ENCODE measurements at regions not wholly inside any gene's neighbourhood (a gene's known extent, or its start where the extent isn't known, plus 50 kb on each side); places are given as distances from the start of the nearest gene placed in this dataset.

- Mint-ChIP-seq H3K4me3 (no peak overlapping the region), H3K36me3 (no peaks in the 10 kb centered on the region), H3K27ac (no peak overlapping the region), H3K27me3 (no peaks in the 10 kb centered on the region), H3K4me1 (no peaks in the 10 kb centered on the region), H3K9me3 (peaks cover 3 to 10% (median 8%) of the 10 kb centered on the region in 5 donors)
- Histone ChIP-seq H3K27ac (ENCODE audit: low read depth, low read length) (no peak overlapping the region), H3K9me3 (ENCODE audit: low read length) (no peaks in the 10 kb centered on the region), H3K4me1 (ENCODE audit: insufficient read depth, low read length) (no peaks in the 10 kb centered on the region), H3K36me3 (ENCODE audit: insufficient read depth, low read length) (no peaks in the 10 kb centered on the region), H3K4me3 (ENCODE audit: low read length) (no peak overlapping the region), H3K27me3 (ENCODE audit: insufficient read depth, low read length, poor library complexity, severe bottlenecking) (no peaks in the 10 kb centered on the region)
- no peak for DNase-seq
- CTCF ChIA-PET = no interaction called here
- POLR2A ChIA-PET = no interaction called here
These were observed 670.7 kb upstream of the CXADR start for GRCh38 chr21:16841975-16842695.

DNA sequence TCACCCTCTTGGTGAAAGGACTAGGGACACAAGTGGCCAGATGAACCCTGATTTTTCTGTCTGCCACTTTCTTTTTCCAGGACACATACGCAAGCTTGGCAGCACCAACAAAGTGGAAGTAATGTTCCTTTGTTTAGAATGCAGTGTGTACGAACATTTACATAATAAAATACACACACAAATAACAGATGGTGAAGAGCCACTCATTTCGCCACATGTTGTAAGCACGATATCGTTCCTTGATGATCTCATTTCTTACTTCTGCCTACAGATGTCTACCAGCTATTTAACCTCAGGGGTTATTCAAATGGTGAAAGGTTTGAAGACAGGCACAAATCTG is 670.2 kb upstream of the CXADR start:
- Mint-ChIP-seq H3K4me1 (no peaks in the 10 kb centered on the region), H3K9me3 (peaks cover 3 to 10% (median 8%) of the 10 kb centered on the region in 5 donors), H3K4me3 (no peak overlapping the region), H3K27ac (no peak overlapping the region), H3K36me3 (no peaks in the 10 kb centered on the region), H3K27me3 (no peaks in the 10 kb centered on the region)
- Histone ChIP-seq H3K36me3 (ENCODE audit: insufficient read depth, low read length) (no peaks in the 10 kb centered on the region), H3K4me3 (ENCODE audit: low read length) (no peak overlapping the region), H3K4me1 (ENCODE audit: insufficient read depth, low read length) (no peaks in the 10 kb centered on the region), H3K27ac (ENCODE audit: low read depth, low read length) (no peak overlapping the region), H3K9me3 (ENCODE audit: low read length) (no peaks in the 10 kb centered on the region), H3K27me3 (ENCODE audit: insufficient read depth, low read length, poor library complexity, severe bottlenecking) (no peaks in the 10 kb centered on the region)
- ChIA-PET CTCF (no interaction called here), POLR2A (no interaction called here)
- DNase-seq = no peak

GRCh38 chr21:16847211-16847610 is 665.6 kb upstream of the CXADR start:
- Mint-ChIP-seq H3K27me3 (no peaks in the 10 kb centered on the region), H3K9me3 (peaks cover 4 to 27% (median 6%) of the 10 kb centered on the region in 5 donors), H3K27ac (no peak overlapping the region), H3K4me3 (no peak overlapping the region), H3K4me1 (no peaks in the 10 kb centered on the region), H3K36me3 (no peaks in the 10 kb centered on the region)
- H3K4me3 ChIP-seq (ENCODE audit: low read length) = no peak overlapping the region
- H3K4me1 ChIP-seq (ENCODE audit: insufficient read depth, low read length) = no peaks in the 10 kb centered on the region
- POLR2A ChIA-PET = no interaction called here
- CTCF ChIA-PET = no interaction called here
- no peaks in the 10 kb centered on the region for H3K36me3 ChIP-seq (ENCODE audit: insufficient read depth, low read length)
- no peak overlapping the region for H3K27ac ChIP-seq (ENCODE audit: low read depth, low read length)
- no peaks in the 10 kb centered on the region for H3K27me3 ChIP-seq (ENCODE audit: insufficient read depth, low read length, poor library complexity, severe bottlenecking)
- DNase-seq = no peak
- H3K9me3 ChIP-seq (ENCODE audit: low read length) = no peaks in the 10 kb centered on the region

DNA sequence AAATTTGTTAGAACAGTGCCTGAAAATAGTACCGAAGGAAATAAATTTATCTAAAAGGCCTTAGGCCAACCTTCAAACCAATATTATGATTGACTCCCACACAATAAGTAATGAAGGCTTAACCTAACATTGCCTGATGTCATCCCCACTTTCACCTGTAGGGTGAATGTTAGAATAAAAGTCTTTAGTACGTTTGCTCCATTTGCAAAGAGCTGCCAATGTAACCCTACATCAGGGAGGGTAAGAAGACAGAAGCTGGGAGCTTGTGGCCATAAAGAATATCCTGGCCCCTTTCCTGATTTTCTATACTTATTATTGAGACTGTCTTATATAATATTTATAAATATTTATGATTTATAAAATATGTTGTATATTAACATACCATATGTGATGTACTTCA is 661.8 kb upstream of the CXADR start:
- CTCF ChIA-PET = no interaction called here

DNA sequence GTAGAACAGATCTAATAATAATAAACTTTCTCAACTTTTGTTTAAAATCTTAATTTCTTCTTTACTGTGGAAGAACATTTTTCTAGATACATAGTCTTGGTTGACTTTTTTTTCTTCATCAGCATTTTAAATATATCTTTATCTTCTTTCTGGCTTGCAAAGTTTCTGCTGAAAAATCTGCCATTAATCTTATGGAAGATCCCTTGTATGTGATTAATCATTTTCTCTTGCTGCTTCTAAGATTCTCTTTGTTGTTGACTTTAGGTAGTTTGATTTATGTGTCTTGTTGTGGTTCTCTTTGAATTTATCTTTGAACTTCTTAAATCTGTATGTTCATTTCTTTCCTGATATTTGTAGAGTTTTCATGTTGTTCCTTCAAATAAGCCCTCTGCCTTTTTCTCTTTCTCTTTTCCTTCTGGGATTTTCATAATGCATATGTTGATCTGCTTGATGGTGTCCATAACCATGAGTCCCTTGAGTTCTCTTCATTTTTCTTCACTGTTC is 657.6 kb upstream of the CXADR start:
- H3K9me3 ChIP-seq (ENCODE audit: low read length) = no peaks in the 10 kb centered on the region
- no peak overlapping the region for H3K27ac ChIP-seq (ENCODE audit: low read depth, low read length)
- H3K4me3 Mint-ChIP-seq = no peak overlapping the region
- H3K36me3 Mint-ChIP-seq = no peaks in the 10 kb centered on the region
- peaks cover 6 to 41% (median 17%) of the 10 kb centered on the region in 5 donors for H3K9me3 Mint-ChIP-seq
- H3K27ac Mint-ChIP-seq = no peak overlapping the region
- no peaks in the 10 kb centered on the region for H3K4me1 ChIP-seq (ENCODE audit: insufficient read depth, low read length)
- H3K27me3 Mint-ChIP-seq = no peaks in the 10 kb centered on the region
- H3K4me3 ChIP-seq (ENCODE audit: low read length) = no peak overlapping the region
- H3K4me1 Mint-ChIP-seq = no peaks in the 10 kb centered on the region
- no peaks in the 10 kb centered on the region for H3K27me3 ChIP-seq (ENCODE audit: insufficient read depth, low read length, poor library complexity, severe bottlenecking)
- DNase-seq = no peak
- no peaks in the 10 kb centered on the region for H3K36me3 ChIP-seq (ENCODE audit: insufficient read depth, low read length)
- POLR2A ChIA-PET = no interaction called here
- CTCF ChIA-PET = no interaction called here

More for the DNA sequence above, 661.8 kb upstream of the CXADR start:
- no peaks in the 10 kb centered on the region for H3K36me3 Mint-ChIP-seq
- H3K27ac Mint-ChIP-seq = no peak overlapping the region
- H3K27me3 ChIP-seq (ENCODE audit: insufficient read depth, low read length, poor library complexity, severe bottlenecking) = no peaks in the 10 kb centered on the region
- H3K4me1 Mint-ChIP-seq = no peaks in the 10 kb centered on the region
- H3K4me1 ChIP-seq (ENCODE audit: insufficient read depth, low read length) = no peaks in the 10 kb centered on the region
- H3K9me3 Mint-ChIP-seq = peaks cover 2 to 36% (median 13%) of the 10 kb centered on the region in 5 donors
- H3K9me3 ChIP-seq (ENCODE audit: low read length) = no peaks in the 10 kb centered on the region
- no peak overlapping the region for H3K4me3 ChIP-seq (ENCODE audit: low read length)
- no peak overlapping the region for H3K4me3 Mint-ChIP-seq
- no peaks in the 10 kb centered on the region for H3K27me3 Mint-ChIP-seq
- no peak overlapping the region for H3K27ac ChIP-seq (ENCODE audit: low read depth, low read length)
- no peaks in the 10 kb centered on the region for H3K36me3 ChIP-seq (ENCODE audit: insufficient read depth, low read length)
- POLR2A ChIA-PET = no interaction called here
- no peak for DNase-seq

GRCh38 chr21:16863362-16863905 is 649.4 kb upstream of the CXADR start:
- H3K27ac ChIP-seq (ENCODE audit: low read depth, low read length) = no peak overlapping the region
- Mint-ChIP-seq H3K4me1 (no peaks in the 10 kb centered on the region), H3K27ac (no peak overlapping the region), H3K27me3 (no peaks in the 10 kb centered on the region), H3K36me3 (no peaks in the 10 kb centered on the region), H3K9me3 (peaks cover 2 to 34% (median 8%) of the 10 kb centered on the region in 5 donors), H3K4me3 (no peak overlapping the region)
- H3K9me3 ChIP-seq (ENCODE audit: low read length) = no peaks in the 10 kb centered on the region
- CTCF ChIA-PET = no interaction called here
- no peaks in the 10 kb centered on the region for H3K27me3 ChIP-seq (ENCODE audit: insufficient read depth, low read length, poor library complexity, severe bottlenecking)
- DNase-seq = no peak
- H3K4me3 ChIP-seq (ENCODE audit: low read length) = no peak overlapping the region
- no peaks in the 10 kb centered on the region for H3K4me1 ChIP-seq (ENCODE audit: insufficient read depth, low read length)
- H3K36me3 ChIP-seq (ENCODE audit: insufficient read depth, low read length) = no peaks in the 10 kb centered on the region
- POLR2A ChIA-PET = no interaction called here

- no peak overlapping the region for H3K4me3 Mint-ChIP-seq
- ChIA-PET POLR2A (no interaction called here), CTCF (no interaction called here)
- no peaks in the 10 kb centered on the region for H3K4me1 ChIP-seq (ENCODE audit: insufficient read depth, low read length)
- no peak overlapping the region for H3K27ac ChIP-seq (ENCODE audit: low read depth, low read length)
- peaks cover 0 to 31% (median 7%) of the 10 kb centered on the region in 5 donors for H3K9me3 Mint-ChIP-seq
- DNase-seq = no peak
- H3K36me3 Mint-ChIP-seq = no peaks in the 10 kb centered on the region
- no peak overlapping the region for H3K4me3 ChIP-seq (ENCODE audit: low read length)
- H3K27me3 ChIP-seq (ENCODE audit: insufficient read depth, low read length, poor library complexity, severe bottlenecking) = no peaks in the 10 kb centered on the region
- H3K27ac Mint-ChIP-seq = no peak overlapping the region
- no peaks in the 10 kb centered on the region for H3K27me3 Mint-ChIP-seq
- no peaks in the 10 kb centered on the region for H3K4me1 Mint-ChIP-seq
- H3K36me3 ChIP-seq (ENCODE audit: insufficient read depth, low read length) = no peaks in the 10 kb centered on the region
- no peaks in the 10 kb centered on the region for H3K9me3 ChIP-seq (ENCODE audit: low read length)
These were observed 648.9 kb upstream of the CXADR start for GRCh38 chr21:16863908-16864307.

- POLR2A ChIA-PET = no interaction called here
These were observed 647.2 kb upstream of the CXADR start for GRCh38 chr21:16865632-16866031.

More at GRCh38 chr21:16865632-16866031, 647.2 kb upstream of the CXADR start:
- no peak for DNase-seq
- Mint-ChIP-seq H3K4me3 (no peak overlapping the region), H3K36me3 (no peaks in the 10 kb centered on the region), H3K27me3 (no peaks in the 10 kb centered on the region), H3K27ac (no peak overlapping the region), H3K9me3 (peaks cover 0 to 23% (median 8%) of the 10 kb centered on the region in 5 donors), H3K4me1 (no peaks in the 10 kb centered on the region)
- H3K27ac ChIP-seq (ENCODE audit: low read depth, low read length) = no peak overlapping the region
- CTCF ChIA-PET = no interaction called here
- no peaks in the 10 kb centered on the region for H3K36me3 ChIP-seq (ENCODE audit: insufficient read depth, low read length)
- no peak overlapping the region for H3K4me3 ChIP-seq (ENCODE audit: low read length)
- no peaks in the 10 kb centered on the region for H3K9me3 ChIP-seq (ENCODE audit: low read length)
- no peaks in the 10 kb centered on the region for H3K4me1 ChIP-seq (ENCODE audit: insufficient read depth, low read length)
- H3K27me3 ChIP-seq (ENCODE audit: insufficient read depth, low read length, poor library complexity, severe bottlenecking) = no peaks in the 10 kb centered on the region

Measured in CD8-positive, alpha-beta memory T cell (primary cell).